Endothelial cell of umbilical vein (primary cell): ENCODE measurements at regions not wholly inside any gene's neighbourhood (a gene's known extent, or its start where the extent isn't known, plus 50 kb on each side); places are given as distances from the start of the nearest gene placed in this dataset.

Experiments
- BruUV-seq: library from RNA; stranded (reverse); fragments of 400-500 nt; replicated peaks from 2 replicates; lab custom pipeline; 2021; lab: Mats Ljungman, UMichigan
- CTCF ChIA-PET: fragments of 300-600, 350-600 bp; sonication (Branson Sonifier 250); formaldehyde crosslinking; loops from one replicate; lab custom pipeline; 2021; ENCODE audit warnings: antibody characterized with exemption, inconsistent platforms; lab: Charles Lee
- POLR2A ChIA-PET: fragments of 300-600, 350-600 bp; sonication (Branson Sonifier 250); formaldehyde crosslinking; loops from one replicate; lab custom pipeline; 2021; ENCODE audit warnings: antibody characterized with exemption, inconsistent platforms; lab: Charles Lee
- DNase-seq: peaks from one replicate; pipeline ENCODE4 v3.0.0-alpha.2; 2011; ENCODE audit warnings: low read depth, low spot score
- FAIRE-seq: peaks from 2 replicates; lab custom pipeline; 2011; peaks lifted over from hg19 to GRCh38; lab: Jason Lieb, UNC
- H2AFZ ChIP-seq: 2 replicates; pipeline ENCODE4 v1.6.0; 2012; ENCODE audit warnings: low read depth, low read length, control low read depth, inconsistent platforms
- H3K27ac ChIP-seq: 2 replicates; pipeline ENCODE4 v1.5.1; 2011; ENCODE audit warnings: low read depth, mild to moderate bottlenecking, control low read depth, low read length, moderate library complexity; ENCODE audit not compliant: insufficient read depth
- H3K27me3 ChIP-seq, 2 experiments: 2 replicates each; pipeline versions ENCODE4 v1.6.0 to v1.6.1; 2011; ENCODE audit warnings: low read length in 2 of 2, mixed read lengths in 1 of 2; ENCODE audit not compliant: control insufficient read depth in 2 of 2, insufficient read depth in 2 of 2
- H3K36me3 ChIP-seq, 2 experiments: 2 replicates in 1 of 2; 3 replicates in 1 of 2; pipeline ENCODE4 v1.5.1; 2011; ENCODE audit warnings: low read length in 2 of 2, mild to moderate bottlenecking in 1 of 2, moderate library complexity in 1 of 2; ENCODE audit not compliant: control insufficient read depth in 2 of 2, insufficient read depth in 2 of 2; ENCODE audit errors: extremely low read depth in 1 of 2
- H3K4me1 ChIP-seq: 3 replicates; pipeline ENCODE4 v1.5.1; 2011; ENCODE audit warnings: mild to moderate bottlenecking, low read length; ENCODE audit not compliant: control insufficient read depth, insufficient read depth; ENCODE audit errors: extremely low read depth
- H3K4me2 ChIP-seq: 2 replicates; pipeline ENCODE4 v1.6.1; 2011; ENCODE audit warnings: low read length, control low read depth, mixed read lengths; ENCODE audit not compliant: insufficient read depth
- H3K4me3 ChIP-seq, 3 experiments: fragments of 200-600 bp in 1 of 3; sonication (generic), shearing (Covaris generic) in 1 of 3; replicated peaks in 1 of 3; 2 replicates each; pipeline ENCODE4 v1.5.1; 2011 to 2016; ENCODE audit warnings: control low read depth in 3 of 3, low read length in 3 of 3, mild to moderate bottlenecking in 2 of 3, inconsistent platforms in 1 of 3, low read depth in 1 of 3, moderate library complexity in 1 of 3; ENCODE audit not compliant: insufficient read depth in 1 of 3
- H3K79me2 ChIP-seq: 2 replicates; pipeline ENCODE4 v1.6.0; 2012; ENCODE audit warnings: low read length, inconsistent platforms; ENCODE audit not compliant: control insufficient read depth, insufficient read depth
- H3K9ac ChIP-seq: replicated peaks from 2 replicates; pipeline ENCODE3; 2011; ENCODE audit warnings: low read length, control low read depth; ENCODE audit not compliant: insufficient read depth; ENCODE audit errors: extremely low read depth
- H3K9me1 ChIP-seq: replicated peaks from 3 replicates; pipeline ENCODE4 v1.6.0; 2011; ENCODE audit warnings: mild to moderate bottlenecking, low read length; ENCODE audit not compliant: control insufficient read depth, insufficient read depth; ENCODE audit errors: extremely low read depth
- H3K9me3 ChIP-seq: replicated peaks from 2 replicates; pipeline ENCODE4 v1.5.1; 2012; ENCODE audit warnings: low read length, inconsistent platforms; ENCODE audit not compliant: control insufficient read depth, insufficient read depth
- H4K20me1 ChIP-seq: replicated peaks from 2 replicates; pipeline ENCODE3; 2011; ENCODE audit warnings: mild to moderate bottlenecking, low read length; ENCODE audit not compliant: control insufficient read depth, insufficient read depth; ENCODE audit errors: extremely low read depth
- CTCF ChIP-seq, 2 donors: IDR thresholded peaks; 1 replicate in 1 of 2; 2 replicates in 1 of 2; pipeline ENCODE4 v1.5.1; 2011; ENCODE audit warnings: low read length in 2 of 2, mild to moderate bottlenecking in 2 of 2, moderate library complexity in 2 of 2, control low read depth in 1 of 2, inconsistent platforms in 1 of 2, low read depth in 1 of 2; ENCODE audit not compliant: insufficient read depth in 1 of 2; ENCODE audit errors: extremely low read depth in 1 of 2
- EZH2 ChIP-seq: IDR thresholded peaks from 2 replicates; pipeline ENCODE4 v1.6.1; 2012; ENCODE audit warnings: borderline replicate concordance, low read depth, mild to moderate bottlenecking, moderate library complexity, low read length, inconsistent platforms; ENCODE audit not compliant: severe bottlenecking
- FOS ChIP-seq: IDR thresholded peaks from 2 replicates; pipeline ENCODE4 v1.6.1; 2011; ENCODE audit warnings: mild to moderate bottlenecking, low read length, moderate library complexity, borderline replicate concordance; ENCODE audit not compliant: insufficient read depth
- GATA2 ChIP-seq: IDR thresholded peaks from 2 replicates; pipeline ENCODE4 v1.7.0; 2011; ENCODE audit warnings: low read depth, mild to moderate bottlenecking, moderate library complexity, mixed read lengths, low read length; ENCODE audit not compliant: insufficient read length, insufficient read depth
- JUN ChIP-seq: IDR thresholded peaks from 2 replicates; pipeline ENCODE4 v1.6.1; 2011; ENCODE audit warnings: borderline replicate concordance, low read depth; ENCODE audit not compliant: insufficient read length, insufficient read depth
- MAX ChIP-seq: IDR thresholded peaks from 2 replicates; pipeline ENCODE4 v1.6.1; 2011; ENCODE audit not compliant: insufficient read depth, insufficient read length
- MYC ChIP-seq: IDR thresholded peaks from one replicate; pipeline ENCODE4 v1.6.1; 2011; ENCODE audit warnings: mild to moderate bottlenecking, low read depth, low read length
- POLR2A ChIP-seq: IDR thresholded peaks from 2 replicates; pipeline ENCODE4 v1.6.1; 2012; ENCODE audit warnings: low read depth, mild to moderate bottlenecking, control low read depth, low read length
- POLR2AphosphoS5 ChIP-seq: IDR thresholded peaks from 2 replicates; pipeline ENCODE4 v1.6.1; 2012; ENCODE audit warnings: low read depth, mild to moderate bottlenecking, control low read depth, low read length, moderate library complexity; ENCODE audit not compliant: insufficient read depth
- dilution Hi-C: fragments of 300-500 bp; cut with MboI; formaldehyde crosslinking; loops from one replicate; pipeline ENCODE4 v1.15.0; 2019; ENCODE audit warnings: low sequenced_read_pairs; ENCODE audit not compliant: extremely low pct_ligation_motif_present
- intact Hi-C: fragments of 100-400 bp; cut with micrococcal nuclease; formaldehyde crosslinking; loops from one replicate; pipeline ENCODE4 v1.10.0; 2022

GRCh38 chr3:67215690-67216089, 217.6 kb downstream of the KBTBD8 start:
- CTCF ChIA-PET = no interaction called here
- no peaks in the 10 kb centered on the region for H4K20me1 ChIP-seq
- no TSS peak for BruUV-seq
- no peak for DNase-seq
- no peaks in the 10 kb centered on the region for H3K36me3 ChIP-seq
- H3K27me3 ChIP-seq = no peaks in the 10 kb centered on the region
- H3K4me1 ChIP-seq = no peaks in the 10 kb centered on the region
- no peak overlapping the region for H3K9ac ChIP-seq
- H3K4me2 ChIP-seq = no peak overlapping the region
- no peak for FAIRE-seq
- no peaks in the 10 kb centered on the region for H3K9me1 ChIP-seq
- H3K27ac ChIP-seq = no peak overlapping the region
- dilution Hi-C loops = no loop called here
- H2AFZ ChIP-seq = no peak overlapping the region
- POLR2A ChIA-PET = no interaction called here
- intact Hi-C loops = no loop called here
- H3K9me3 ChIP-seq = no peaks in the 10 kb centered on the region
- H3K79me2 ChIP-seq = no peaks in the 10 kb centered on the region
- TF ChIP-seq POLR2A (no peak), MAX (no peak), FOS (no peak), EZH2 (no peak), CTCF (IDR thresholded peaks at IDR 0.05; ENCODE audit: extremely low read depth in 1 of 2, insufficient read depth in 1 of 2, low read depth in 1 of 2, low read length in 2 of 2) (no peak), MYC (no peak), JUN (no peak), POLR2AphosphoS5 (no peak), GATA2 (no peak)
- no peak overlapping the region for H3K4me3 ChIP-seq
